Stimulated activated CD8-positive, alpha-beta memory T cell treated with anti-CD3 and anti-CD28 coated beads, Interleukin-4, amount 100 ng/mL, for 24 hours (primary cell): ENCODE measurements at regions not wholly inside any gene's neighbourhood (a gene's known extent, or its start where the extent isn't known, plus 50 kb on each side); places are given as distances from the start of the nearest gene placed in this dataset.

Experiments
- DNase-seq: peaks from one replicate; pipeline ENCODE4 v3.0.0-alpha.2; 2020; ENCODE audit warnings: low read depth

DNA sequence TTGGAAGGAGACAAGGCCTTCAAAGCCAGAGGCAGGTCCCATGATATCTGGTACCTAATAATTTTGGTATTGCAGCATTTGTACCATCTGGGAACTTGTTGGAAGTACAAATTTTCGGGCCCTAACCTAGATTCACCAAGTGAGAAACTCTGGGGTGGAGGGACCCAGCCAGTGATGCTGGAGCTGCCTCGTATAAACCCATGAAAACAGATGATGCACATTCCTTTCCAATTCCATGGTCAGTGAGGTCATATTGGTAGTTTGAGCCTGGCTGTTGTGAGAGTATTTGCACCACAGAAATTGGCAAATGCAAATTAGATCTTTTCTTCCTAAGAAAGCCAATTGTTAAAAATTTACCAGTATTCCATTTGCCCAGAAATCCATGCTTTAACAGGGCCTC, 269.6 kb upstream of the PLXNA2 start:
- DNase-seq = no peak

DNA sequence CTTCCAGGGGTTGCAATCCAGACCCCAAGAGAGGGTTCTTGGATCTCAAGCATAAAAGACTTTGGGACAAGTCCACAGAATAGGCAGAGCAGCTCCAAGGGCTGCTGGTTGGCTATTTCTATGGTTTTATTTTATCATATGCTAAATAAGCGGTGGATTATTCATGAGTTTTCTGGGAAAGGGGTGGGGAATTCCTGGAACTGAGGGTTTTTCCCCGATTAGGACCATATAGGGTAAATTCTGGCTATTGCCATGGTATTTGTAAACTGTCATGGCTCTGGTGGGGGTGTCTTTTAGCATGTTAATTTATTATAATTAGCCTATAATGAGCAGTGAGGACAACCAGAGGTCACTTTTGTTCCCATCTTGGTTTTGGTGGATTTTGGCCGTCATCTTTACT, 270.9 kb upstream of the PLXNA2 start:
- no peak for DNase-seq

DNA sequence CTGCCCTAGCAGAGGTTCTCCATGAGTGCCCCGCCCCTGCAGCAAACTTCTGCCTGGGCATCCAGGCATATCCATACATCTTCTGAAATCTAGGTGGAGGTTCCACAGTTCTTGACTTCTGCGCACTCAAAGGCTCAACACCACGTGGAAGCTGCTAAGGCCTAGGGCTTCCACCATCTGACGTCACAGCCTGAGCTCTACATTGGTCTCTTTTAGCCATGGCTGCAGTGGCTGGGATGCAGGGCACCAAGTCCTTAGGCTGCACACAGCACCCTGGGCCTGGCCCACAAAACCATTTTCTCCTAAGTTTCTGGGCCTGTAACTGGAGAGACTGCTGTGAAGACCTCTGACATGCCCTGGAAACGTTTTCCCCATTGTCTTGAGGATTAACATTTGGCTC, 272.6 kb upstream of the PLXNA2 start:
- no peak for DNase-seq

GRCh38 chr1:208520438-208521099, 276.4 kb upstream of the PLXNA2 start:
- no peak for DNase-seq

DNA sequence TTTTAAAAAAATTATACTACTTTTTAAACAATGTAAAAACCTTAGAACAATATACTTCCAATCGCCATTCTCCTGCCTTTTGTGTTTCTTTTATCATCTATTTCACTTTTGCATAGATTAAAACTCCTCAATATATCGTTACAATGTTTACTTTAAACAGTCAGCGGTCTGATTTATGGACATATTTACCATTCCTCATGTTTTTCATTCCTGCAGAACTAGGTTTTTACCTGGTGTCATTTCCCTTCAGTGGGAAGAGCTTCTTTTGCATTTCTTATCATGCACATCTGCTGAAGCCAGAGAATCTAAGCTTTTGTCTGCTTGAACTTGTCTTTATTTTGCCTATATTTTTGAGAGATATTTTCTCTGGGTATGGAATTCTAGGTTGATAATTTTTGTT, 277.4 kb upstream of the PLXNA2 start:
- no peak for DNase-seq

DNA sequence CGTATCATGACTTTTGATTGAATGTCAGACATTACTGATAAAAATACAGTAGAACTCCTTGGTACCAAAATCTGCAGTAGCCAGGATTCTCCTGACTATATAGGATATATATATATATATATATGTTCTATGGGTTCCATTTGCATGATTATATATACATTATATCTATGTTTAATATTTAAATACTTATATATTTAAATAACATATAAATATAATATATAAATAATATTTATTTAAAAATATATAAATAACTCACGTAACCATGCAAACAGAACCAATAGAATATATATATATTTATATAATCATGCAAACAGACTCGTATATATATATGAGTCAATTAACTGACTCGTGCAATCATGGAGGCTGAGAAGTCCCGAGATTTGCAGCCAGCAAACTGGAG, 278.8 kb upstream of the PLXNA2 start:
- DNase-seq = no peak

- no peak for DNase-seq
Measured at GRCh38 chr1:208524376-208524775, 280.2 kb upstream of the PLXNA2 start.

DNA sequence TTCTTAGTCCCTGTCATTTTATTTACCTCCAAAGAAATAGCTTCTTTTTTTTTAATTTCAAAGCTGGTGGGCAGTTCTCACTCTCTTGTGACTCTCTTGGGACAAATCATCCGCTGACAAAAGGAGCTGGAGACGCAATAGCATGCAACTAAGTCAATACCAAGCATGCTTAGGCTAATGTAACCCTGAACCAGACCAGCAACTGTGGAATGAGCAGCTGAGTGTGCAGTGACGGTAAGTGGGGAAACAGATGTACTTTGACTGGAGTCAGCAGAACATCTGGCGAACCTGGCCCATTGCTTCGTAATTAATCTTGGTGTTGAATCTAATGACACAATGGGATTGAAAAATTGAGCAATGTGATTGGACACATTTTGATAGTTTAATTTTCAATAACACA, 280.7 kb upstream of the PLXNA2 start:
- no peak for DNase-seq

DNA sequence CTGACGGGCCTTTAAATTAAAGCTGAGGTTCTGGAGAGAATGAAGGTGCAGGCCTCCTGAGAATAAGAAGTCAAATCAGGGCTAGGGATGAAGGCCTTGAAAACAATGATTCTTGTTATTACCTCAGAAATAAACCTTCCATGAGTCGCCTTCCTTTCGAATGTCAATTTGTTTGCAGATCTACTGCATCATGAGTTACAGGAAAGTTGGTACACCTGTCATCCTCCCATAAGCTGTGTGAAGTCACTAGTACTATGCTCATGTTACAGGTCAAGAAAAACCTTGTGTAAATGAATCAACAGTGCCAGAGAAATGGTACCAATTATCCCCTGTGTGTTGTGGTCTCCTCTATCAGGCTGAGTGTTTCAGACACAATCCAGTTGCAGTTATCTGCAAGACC, 281.2 kb upstream of the PLXNA2 start:
- DNase-seq = no peak

DNA sequence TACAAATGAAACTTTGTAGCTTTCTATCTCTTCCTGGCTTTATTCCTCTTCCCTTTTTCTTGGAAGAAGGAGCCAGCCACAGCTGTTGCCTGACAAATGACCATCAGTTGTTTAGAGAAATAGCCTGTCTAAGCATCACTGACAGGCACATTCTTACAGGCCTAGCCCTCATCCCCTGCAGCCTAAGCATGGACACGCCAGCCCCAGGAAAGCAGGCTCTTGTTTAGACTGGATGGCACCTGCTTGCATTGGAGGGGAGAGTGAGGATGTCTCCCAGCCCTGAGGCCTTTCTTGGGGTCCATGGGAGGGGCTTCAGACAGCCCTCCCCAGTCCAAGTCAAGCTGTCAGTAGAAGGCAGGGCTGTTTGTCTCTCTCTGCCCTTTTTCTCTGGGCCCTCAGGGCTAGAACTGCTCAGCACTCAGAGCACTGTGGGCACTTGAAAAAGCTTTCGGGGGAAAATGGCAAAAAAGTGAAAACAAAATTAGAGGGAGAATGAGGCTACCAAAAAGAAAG, 282.5 kb upstream of the PLXNA2 start:
- DNase-seq = no peak

GRCh38 chr1:208527156-208527555, 283.0 kb upstream of the PLXNA2 start:
- DNase-seq = no peak

DNA sequence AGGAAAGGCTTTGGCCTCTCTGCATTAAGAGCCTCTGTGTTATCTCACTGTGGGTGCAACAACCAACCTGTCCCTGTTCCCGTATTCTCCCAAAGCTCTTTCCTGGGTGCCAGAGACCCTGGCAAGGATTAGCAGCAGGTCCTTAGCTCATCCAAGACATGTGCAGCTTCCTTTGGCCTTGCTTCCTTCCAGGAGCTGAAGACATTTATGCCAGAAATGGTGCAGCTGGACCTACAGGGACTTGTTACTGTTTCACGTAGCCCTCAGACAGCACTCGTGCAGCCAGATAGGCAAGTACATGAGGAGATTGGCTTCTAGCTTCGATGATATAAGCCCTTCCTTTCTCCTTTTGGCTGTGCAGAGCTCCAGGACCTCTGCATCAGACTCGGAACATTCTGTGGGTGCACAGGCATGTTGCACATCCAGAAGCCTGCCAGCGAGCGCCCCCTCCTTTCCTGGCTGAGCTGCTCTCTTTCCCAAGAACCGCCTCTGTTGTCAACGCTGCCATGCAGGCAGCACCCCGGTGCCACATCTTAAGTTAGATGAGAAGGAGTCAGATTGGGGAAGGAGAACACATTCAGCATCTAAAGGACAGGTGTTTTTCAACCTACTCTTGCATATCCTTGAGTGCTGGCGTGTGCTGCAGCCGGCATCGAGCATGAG, 284.5 kb upstream of the PLXNA2 start:
- no peak for DNase-seq

DNA sequence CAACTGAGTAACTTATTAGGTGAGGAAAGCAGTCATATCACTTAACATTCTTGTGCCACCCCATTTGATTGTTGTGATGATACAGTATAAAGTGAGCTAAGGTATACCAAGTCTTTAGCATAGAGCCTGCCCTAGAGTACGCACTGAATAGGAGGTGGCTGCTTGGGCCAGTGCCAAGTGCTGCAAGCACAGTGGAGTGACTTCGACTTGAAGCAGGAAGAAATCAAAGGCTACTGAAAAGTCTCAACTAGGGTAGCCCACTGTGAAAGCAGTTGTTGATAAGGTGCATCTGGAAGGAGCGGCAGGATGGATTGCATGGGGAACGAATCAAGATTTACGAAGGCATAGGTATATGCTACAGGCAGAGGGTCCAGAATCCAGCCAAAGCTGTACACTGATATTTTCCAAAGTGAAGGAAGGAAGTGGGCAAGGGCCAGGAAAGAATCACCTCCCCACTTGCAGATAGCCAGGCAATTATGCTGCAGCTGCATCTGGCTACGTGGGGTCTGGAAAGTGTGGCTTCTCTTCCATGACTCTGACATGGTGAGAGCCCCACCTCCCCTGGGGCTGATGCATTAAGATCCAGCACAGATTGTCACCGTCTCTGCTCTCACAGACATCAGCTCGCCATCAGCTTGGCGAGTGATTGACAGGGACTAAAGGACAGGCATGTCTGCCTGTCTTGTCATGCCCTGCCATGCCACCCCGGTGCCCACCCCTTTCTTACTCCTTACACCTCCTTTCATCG, 287.0 kb upstream of the PLXNA2 start:
- no peak for DNase-seq

DNA sequence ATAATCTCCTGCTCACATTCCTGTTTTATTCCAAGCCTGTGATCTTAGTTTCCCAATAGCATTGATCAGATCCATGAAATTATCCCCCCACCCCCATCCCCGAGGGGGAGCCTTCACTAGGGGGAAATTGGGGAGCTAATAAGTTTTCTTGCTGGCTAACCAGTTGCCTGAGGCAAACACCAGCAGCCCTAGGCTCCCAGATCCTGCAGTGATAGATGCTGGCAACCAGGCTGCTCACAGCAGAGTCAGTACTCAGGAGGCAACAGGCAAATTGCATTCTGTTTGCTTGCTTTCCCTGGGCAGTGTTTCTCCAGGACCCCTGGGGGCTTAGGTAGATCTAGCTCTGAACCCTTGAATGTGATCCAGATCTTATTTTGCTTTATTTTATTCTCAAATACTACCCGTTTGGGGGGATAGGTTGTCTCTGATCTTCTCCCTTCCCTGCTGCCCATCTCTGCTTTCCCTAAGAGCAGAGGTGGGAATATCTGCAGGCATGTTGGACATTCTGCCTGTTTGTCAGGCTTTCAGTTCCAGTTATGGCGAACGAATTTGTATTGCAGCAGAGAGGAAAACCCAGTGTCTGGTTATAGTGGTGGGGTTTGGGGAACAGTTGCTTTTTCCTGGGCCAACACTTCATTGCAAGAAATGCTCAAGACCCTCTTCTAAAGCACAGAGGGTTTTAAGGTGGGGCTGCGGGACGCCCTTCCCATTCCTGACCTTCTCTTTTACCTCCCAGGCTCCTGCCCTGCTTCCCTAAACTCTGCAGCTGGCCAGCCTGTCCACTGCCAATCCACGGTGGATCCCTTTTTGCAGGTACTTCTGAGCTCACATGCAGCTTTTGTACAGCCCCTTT, 289.8 kb upstream of the PLXNA2 start:
- DNase-seq = no peak

DNA sequence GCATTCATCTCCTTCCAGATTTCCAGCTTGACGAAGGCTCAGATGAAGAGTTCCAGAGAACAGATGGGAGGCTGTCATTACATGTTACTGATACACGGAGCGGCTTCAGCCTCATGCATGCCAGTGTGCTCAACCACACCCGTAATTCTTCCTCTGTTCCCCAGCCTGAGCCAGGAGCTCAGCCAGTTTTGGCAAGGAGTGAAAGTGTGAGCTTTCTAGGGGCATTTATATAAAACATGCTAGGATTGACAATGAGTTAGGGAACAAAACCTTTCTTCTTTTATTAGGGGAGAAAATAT, 290.4 kb upstream of the PLXNA2 start:
- DNase-seq = no peak

DNA sequence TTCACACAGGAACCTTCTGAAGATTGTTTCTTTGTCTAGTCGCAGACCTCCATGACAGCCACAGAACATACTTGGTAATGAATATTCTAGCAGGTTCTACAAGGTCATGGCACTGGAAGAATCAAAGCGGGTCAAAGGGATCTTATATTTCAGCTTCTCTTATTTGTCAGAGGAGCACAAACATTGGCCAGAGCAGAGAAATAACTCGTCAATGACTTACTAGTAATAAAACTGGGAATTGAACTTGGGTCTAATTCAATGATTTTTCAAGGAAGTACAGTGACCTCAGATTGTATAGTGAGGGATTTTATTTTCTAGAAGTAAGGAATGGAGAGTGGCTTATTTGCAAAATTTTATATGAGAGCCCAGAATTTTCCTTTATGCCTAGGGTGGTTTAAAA, 290.8 kb upstream of the PLXNA2 start:
- no peak for DNase-seq

DNA sequence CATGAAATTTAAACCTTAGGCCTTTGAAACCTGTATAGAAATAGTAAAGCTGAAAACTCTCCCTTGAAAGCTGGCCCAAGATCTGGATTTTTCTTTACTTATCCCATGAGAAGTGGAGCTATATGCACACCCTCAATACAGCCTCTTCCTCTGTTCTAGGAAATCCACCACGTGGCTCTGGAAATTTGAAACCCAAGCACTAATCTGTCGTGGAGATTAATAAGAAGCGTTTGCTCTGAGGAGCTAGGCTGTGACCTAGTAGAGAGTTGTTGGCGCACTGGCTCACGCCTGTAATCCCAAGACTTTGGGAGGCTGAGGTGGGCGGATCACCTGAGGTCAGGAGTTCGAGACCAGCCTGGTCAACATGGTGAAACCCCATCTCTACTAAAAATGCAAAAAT, 291.3 kb upstream of the PLXNA2 start:
- no peak for DNase-seq

- DNase-seq = no peak
Measured at GRCh38 chr1:208536212-208536611, 292.0 kb upstream of the PLXNA2 start.

DNA sequence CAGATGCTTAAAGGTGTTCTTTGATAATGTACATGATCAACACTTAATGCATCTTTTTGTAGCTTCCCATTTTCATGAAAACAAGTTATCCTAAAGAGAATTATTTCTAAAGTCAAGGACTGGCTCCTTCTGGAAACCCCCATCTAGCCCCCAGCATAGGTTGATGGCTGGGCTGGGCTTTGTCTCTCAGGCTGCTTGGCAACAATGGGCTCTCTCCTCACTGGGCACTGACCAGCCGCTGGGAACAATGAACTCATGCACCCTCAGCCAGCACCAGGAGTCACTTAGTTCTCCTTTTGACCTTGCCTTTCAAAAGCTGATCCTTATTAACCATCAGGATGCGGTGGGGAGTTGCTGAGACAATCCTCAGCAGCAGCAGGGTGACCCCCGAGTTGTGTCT, 293.0 kb upstream of the PLXNA2 start:
- DNase-seq = no peak

GRCh38 chr1:208538078-208538477, 293.9 kb upstream of the PLXNA2 start:
- no peak for DNase-seq

GRCh38 chr1:208538587-208538986, 294.4 kb upstream of the PLXNA2 start:
- DNase-seq = no peak

GRCh38 chr1:208540724-208541123, 296.5 kb upstream of the PLXNA2 start:
- no peak for DNase-seq
